Activated naive CD4-positive, alpha-beta T cell treated with anti-CD3 and anti-CD28 coated beads for 36 hours (primary cell): ENCODE measurements at regions not wholly inside any gene's neighbourhood (a gene's known extent, or its start where the extent isn't known, plus 50 kb on each side); places are given as distances from the start of the nearest gene placed in this dataset.
"Not testable (repeated sequence)": the region's sequence is repeated elsewhere in the genome, so short reads cannot be mapped to it uniquely, and the experiment has no call there.

ENCODE experiments used
- CTCF ChIA-PET: fragments of 350-600 bp; sonication (Branson Sonifier 250); formaldehyde crosslinking; loops from one replicate; lab custom pipeline; 2021; ENCODE audit warnings: antibody characterized with exemption; lab: Charles Lee
- DNase-seq: peaks from one replicate; pipeline ENCODE4 v3.0.0-alpha.2; 2020
- H3K27ac Mint-ChIP-seq: one replicate; pipeline ENCODE4 v1.8.0; 2021; ENCODE audit warnings: mild to moderate bottlenecking, mixed read lengths
- H3K27me3 Mint-ChIP-seq: one replicate; pipeline ENCODE4 v1.8.0; 2021; ENCODE audit warnings: low read depth, mixed read lengths
- H3K36me3 Mint-ChIP-seq: one replicate; pipeline ENCODE4 v1.8.0; 2021; ENCODE audit warnings: low read depth, mixed read lengths
- H3K4me1 Mint-ChIP-seq: one replicate; pipeline ENCODE4 v1.8.0; 2021; ENCODE audit warnings: low read depth, mixed read lengths
- H3K4me3 Mint-ChIP-seq: one replicate; pipeline ENCODE4 v1.8.0; 2021; ENCODE audit warnings: mild to moderate bottlenecking, moderate library complexity, mixed read lengths
- H3K9me3 Mint-ChIP-seq: one replicate; pipeline ENCODE4 v1.8.0; 2021; ENCODE audit warnings: mixed read lengths
- intact Hi-C: fragments of 100-400 bp; cut with micrococcal nuclease; formaldehyde crosslinking; loops from one replicate; pipeline ENCODE4 v1.15.1; 2023

- no peak overlapping the region for H3K4me3 Mint-ChIP-seq
Observed at GRCh38 chr14:43522901-43523300, 984.2 kb downstream of the FSCB start.

GRCh38 chr14:43522191-43522590 is 984.9 kb downstream of the FSCB start:
- intact Hi-C loops = no loop called here
- Mint-ChIP-seq H3K4me3 (no peak overlapping the region), H3K27me3 (no peaks in the 10 kb centered on the region), H3K36me3 (no peaks in the 10 kb centered on the region), H3K27ac (no peak overlapping the region), H3K4me1 (no peaks in the 10 kb centered on the region), H3K9me3 (peaks cover 9% of the 10 kb centered on the region)
- no peak for DNase-seq
- CTCF ChIA-PET = no interaction called here

More at GRCh38 chr14:43522901-43523300, 984.2 kb downstream of the FSCB start:
- peaks cover 6% of the 10 kb centered on the region for H3K9me3 Mint-ChIP-seq
- H3K36me3 Mint-ChIP-seq = no peaks in the 10 kb centered on the region
- no peak for DNase-seq
- no peaks in the 10 kb centered on the region for H3K27me3 Mint-ChIP-seq
- intact Hi-C loops = no loop called here
- CTCF ChIA-PET = no interaction called here
- no peak overlapping the region for H3K27ac Mint-ChIP-seq
- no peaks in the 10 kb centered on the region for H3K4me1 Mint-ChIP-seq

- H3K27me3 Mint-ChIP-seq = no peaks in the 10 kb centered on the region
- H3K27ac Mint-ChIP-seq = no peak overlapping the region
- H3K9me3 Mint-ChIP-seq = no peaks in the 10 kb centered on the region
- H3K4me3 Mint-ChIP-seq = no peak overlapping the region
- no peak for DNase-seq
- no peaks in the 10 kb centered on the region for H3K36me3 Mint-ChIP-seq
- intact Hi-C loops = no loop called here
- no peaks in the 10 kb centered on the region for H3K4me1 Mint-ChIP-seq
- CTCF ChIA-PET = no interaction called here
Observed at GRCh38 chr14:43503508-43503907, 1003.6 kb downstream of the FSCB start.

- H3K4me1 Mint-ChIP-seq, H3K27me3 Mint-ChIP-seq, H3K9me3 Mint-ChIP-seq, DNase-seq, H3K27ac Mint-ChIP-seq, intact Hi-C loops, CTCF ChIA-PET, H3K36me3 Mint-ChIP-seq, H3K4me3 Mint-ChIP-seq: not testable (repeated sequence)
Observed at GRCh38 chr14:43492359-43492758, 1014.7 kb downstream of the FSCB start.

GRCh38 chr14:43483415-43483814 is 1023.7 kb downstream of the FSCB start:
- no peak overlapping the region for H3K4me3 Mint-ChIP-seq
- H3K4me1 Mint-ChIP-seq = no peaks in the 10 kb centered on the region
- peaks cover 2% of the 10 kb centered on the region for H3K9me3 Mint-ChIP-seq
- CTCF ChIA-PET = interaction anchor here (0.6 kb wide), 1 partner anchor 102 kb away, joined by 3 read pairs; no protein-coding TSS in a partner anchor
- intact Hi-C loops = no loop called here
- H3K36me3 Mint-ChIP-seq = no peaks in the 10 kb centered on the region
- DNase-seq = no peak
- H3K27ac Mint-ChIP-seq = no peak overlapping the region
- no peaks in the 10 kb centered on the region for H3K27me3 Mint-ChIP-seq

GRCh38 chr14:43481864-43482263 is 1025.2 kb downstream of the FSCB start:
- Mint-ChIP-seq H3K9me3 (peaks cover 3% of the 10 kb centered on the region), H3K27me3 (no peaks in the 10 kb centered on the region), H3K36me3 (no peaks in the 10 kb centered on the region), H3K4me1 (no peaks in the 10 kb centered on the region), H3K4me3 (no peak overlapping the region), H3K27ac (no peak overlapping the region)
- intact Hi-C loops = no loop called here
- CTCF ChIA-PET = interaction anchor here (0.5 kb wide), 1 partner anchor 537 kb away, joined by 3 read pairs; no protein-coding TSS in a partner anchor
- DNase-seq = no peak

- H3K9me3 Mint-ChIP-seq = peaks cover 3% of the 10 kb centered on the region
- no peak overlapping the region for H3K27ac Mint-ChIP-seq
- no peak overlapping the region for H3K4me3 Mint-ChIP-seq
- no peaks in the 10 kb centered on the region for H3K36me3 Mint-ChIP-seq
- CTCF ChIA-PET = no interaction called here
- intact Hi-C loops = no loop called here
- H3K27me3 Mint-ChIP-seq = no peaks in the 10 kb centered on the region
- H3K4me1 Mint-ChIP-seq = no peaks in the 10 kb centered on the region
- DNase-seq = no peak
Observed at GRCh38 chr14:43480976-43481375, 1026.1 kb downstream of the FSCB start.

- no peaks in the 10 kb centered on the region for H3K27me3 Mint-ChIP-seq
- H3K4me1 Mint-ChIP-seq = no peaks in the 10 kb centered on the region
- intact Hi-C loops = no loop called here
- CTCF ChIA-PET = no interaction called here
- DNase-seq = no peak
- peaks cover 3% of the 10 kb centered on the region for H3K9me3 Mint-ChIP-seq
- no peaks in the 10 kb centered on the region for H3K36me3 Mint-ChIP-seq
- H3K4me3 Mint-ChIP-seq = no peak overlapping the region
- no peak overlapping the region for H3K27ac Mint-ChIP-seq
Observed at GRCh38 chr14:43479596-43480195, 1027.4 kb downstream of the FSCB start.

GRCh38 chr14:43476822-43477221 is 1030.3 kb downstream of the FSCB start:
- no peak overlapping the region for H3K27ac Mint-ChIP-seq
- H3K4me1 Mint-ChIP-seq = no peaks in the 10 kb centered on the region
- no peaks in the 10 kb centered on the region for H3K36me3 Mint-ChIP-seq
- no peak overlapping the region for H3K4me3 Mint-ChIP-seq
- intact Hi-C loops = no loop called here
- H3K27me3 Mint-ChIP-seq = no peaks in the 10 kb centered on the region
- DNase-seq = no peak
- CTCF ChIA-PET = no interaction called here
- H3K9me3 Mint-ChIP-seq = peaks cover 3% of the 10 kb centered on the region

GRCh38 chr14:43475757-43476156 is 1031.3 kb downstream of the FSCB start:
- Mint-ChIP-seq H3K4me1 (no peaks in the 10 kb centered on the region), H3K4me3 (no peak overlapping the region), H3K9me3 (peaks cover 6% of the 10 kb centered on the region), H3K27me3 (no peaks in the 10 kb centered on the region), H3K27ac (no peak overlapping the region), H3K36me3 (no peaks in the 10 kb centered on the region)
- no peak for DNase-seq
- CTCF ChIA-PET = no interaction called here
- intact Hi-C loops = no loop called here

- H3K9me3 Mint-ChIP-seq = peaks cover 4% of the 10 kb centered on the region
- H3K27me3 Mint-ChIP-seq = no peaks in the 10 kb centered on the region
- H3K4me1 Mint-ChIP-seq = no peaks in the 10 kb centered on the region
Observed at GRCh38 chr14:43471595-43471994, 1035.5 kb downstream of the FSCB start.

GRCh38 chr14:43464968-43465367 is 1042.1 kb downstream of the FSCB start:
- Mint-ChIP-seq H3K4me3 (no peak overlapping the region), H3K27me3 (no peaks in the 10 kb centered on the region), H3K4me1 (no peaks in the 10 kb centered on the region), H3K27ac (no peak overlapping the region), H3K36me3 (no peaks in the 10 kb centered on the region), H3K9me3 (peaks cover 15% of the 10 kb centered on the region)
- CTCF ChIA-PET = no interaction called here
- DNase-seq = no peak
- intact Hi-C loops = no loop called here

More at GRCh38 chr14:43471595-43471994, 1035.5 kb downstream of the FSCB start:
- intact Hi-C loops = no loop called here
- Mint-ChIP-seq H3K27ac (no peak overlapping the region), H3K36me3 (no peaks in the 10 kb centered on the region), H3K4me3 (no peak overlapping the region)
- CTCF ChIA-PET = no interaction called here
- DNase-seq = no peak

GRCh38 chr14:43449291-43449690 is 1057.8 kb downstream of the FSCB start:
- no peaks in the 10 kb centered on the region for H3K36me3 Mint-ChIP-seq

More at GRCh38 chr14:43449291-43449690, 1057.8 kb downstream of the FSCB start:
- H3K27ac Mint-ChIP-seq = no peak overlapping the region
- intact Hi-C loops = no loop called here
- no peaks in the 10 kb centered on the region for H3K27me3 Mint-ChIP-seq
- H3K9me3 Mint-ChIP-seq = peaks cover 10% of the 10 kb centered on the region
- H3K4me1 Mint-ChIP-seq = no peaks in the 10 kb centered on the region
- no peak for DNase-seq
- CTCF ChIA-PET = no interaction called here
- H3K4me3 Mint-ChIP-seq = no peak overlapping the region
